ENCODE measurements at regions not wholly inside any gene's neighbourhood (a gene's known extent, or its start where the extent isn't known, plus 50 kb on each side); places are given as distances from the start of the nearest gene placed in this dataset.

GRCh38 chr21:32917362-32918135, 108.2 kb upstream of the OLIG2 start:
- DNase-seq (ENCODE audit: low read depth) = peak; percentile 22
- TF ChIP-seq, protein P1, sequence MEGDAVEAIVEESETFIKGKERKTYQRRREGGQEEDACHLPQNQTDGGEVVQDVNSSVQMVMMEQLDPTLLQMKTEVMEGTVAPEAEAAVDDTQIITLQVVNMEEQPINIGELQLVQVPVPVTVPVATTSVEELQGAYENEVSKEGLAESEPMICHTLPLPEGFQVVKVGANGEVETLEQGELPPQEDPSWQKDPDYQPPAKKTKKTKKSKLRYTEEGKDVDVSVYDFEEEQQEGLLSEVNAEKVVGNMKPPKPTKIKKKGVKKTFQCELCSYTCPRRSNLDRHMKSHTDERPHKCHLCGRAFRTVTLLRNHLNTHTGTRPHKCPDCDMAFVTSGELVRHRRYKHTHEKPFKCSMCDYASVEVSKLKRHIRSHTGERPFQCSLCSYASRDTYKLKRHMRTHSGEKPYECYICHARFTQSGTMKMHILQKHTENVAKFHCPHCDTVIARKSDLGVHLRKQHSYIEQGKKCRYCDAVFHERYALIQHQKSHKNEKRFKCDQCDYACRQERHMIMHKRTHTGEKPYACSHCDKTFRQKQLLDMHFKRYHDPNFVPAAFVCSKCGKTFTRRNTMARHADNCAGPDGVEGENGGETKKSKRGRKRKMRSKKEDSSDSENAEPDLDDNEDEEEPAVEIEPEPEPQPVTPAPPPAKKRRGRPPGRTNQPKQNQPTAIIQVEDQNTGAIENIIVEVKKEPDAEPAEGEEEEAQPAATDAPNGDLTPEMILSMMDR (conservative IDR thresholded peaks at IDR 0.05; ENCODE audit: low read length) = no peak
- H3K4me3 ChIP-seq (ENCODE audit: low read length) = no peak overlapping the region

DNA sequence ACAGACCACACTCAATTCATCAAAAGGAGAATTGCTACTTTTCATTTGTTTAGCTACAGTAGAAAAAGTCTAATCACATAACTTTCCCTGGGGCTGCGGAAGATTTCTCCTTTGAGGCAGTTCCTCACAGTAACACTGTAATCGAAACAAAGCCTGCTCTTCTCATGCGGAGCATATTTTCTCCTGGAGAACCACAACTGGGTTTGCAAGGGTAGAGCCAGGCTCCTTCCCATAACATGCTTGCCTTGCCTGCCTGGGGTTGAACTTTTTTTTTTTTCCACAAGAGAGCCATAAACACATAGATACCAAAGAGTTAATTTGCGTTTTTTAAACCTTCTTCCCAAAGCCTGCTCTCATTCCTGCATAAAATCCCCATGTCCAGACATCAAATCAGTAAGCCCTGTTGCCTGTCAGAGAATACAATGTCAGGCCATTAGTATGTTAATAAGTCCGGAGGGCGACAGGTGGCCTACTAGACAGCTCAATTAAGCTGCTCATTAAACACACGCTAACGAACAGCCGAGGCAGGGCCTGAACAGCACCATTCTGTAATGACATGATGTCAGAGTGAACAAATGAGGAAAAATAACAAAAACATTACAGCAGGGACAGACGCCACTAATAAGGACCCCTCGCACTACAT, 107.1 kb upstream of the OLIG2 start:
- DNase-seq (ENCODE audit: low read depth) = no peak
- TF ChIP-seq, protein P1 (conservative IDR thresholded peaks at IDR 0.05; ENCODE audit: low read length) = no peak
- H3K4me3 ChIP-seq (ENCODE audit: low read length) = no peak overlapping the region

GRCh38 chr21:32920474-32920873, 105.3 kb upstream of the OLIG2 start:
- no peak for DNase-seq (ENCODE audit: low read depth)
- TF ChIP-seq, protein P1 (conservative IDR thresholded peaks at IDR 0.05; ENCODE audit: low read length) = no peak
- no peak overlapping the region for H3K4me3 ChIP-seq (ENCODE audit: low read length)

GRCh38 chr21:32921632-32922230, 104.0 kb upstream of the OLIG2 start:
- H3K4me3 ChIP-seq (ENCODE audit: low read length) = no peak overlapping the region
- DNase-seq (ENCODE audit: low read depth) = no peak
- TF ChIP-seq, protein P1 (conservative IDR thresholded peaks at IDR 0.05; ENCODE audit: low read length) = peak; percentile 41

DNA sequence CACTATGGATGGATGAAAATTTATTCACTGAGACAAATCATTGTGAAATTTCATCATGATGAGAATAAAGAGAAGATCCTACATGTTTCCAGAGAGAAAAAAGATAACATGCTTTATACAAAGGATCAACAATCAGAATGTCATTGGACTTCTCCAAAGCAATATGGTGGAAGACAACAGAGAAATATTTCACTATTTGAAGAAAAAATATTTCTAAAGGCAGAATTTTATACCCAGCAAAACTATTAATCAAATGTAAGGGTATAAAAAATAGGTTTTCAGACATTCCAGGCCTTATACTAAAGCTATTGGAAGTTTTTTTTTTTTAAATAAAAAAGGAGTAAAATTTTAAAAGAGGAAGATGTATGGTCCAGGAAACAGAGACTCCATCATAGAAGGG, 100.6 kb upstream of the OLIG2 start:
- no peak overlapping the region for H3K4me3 ChIP-seq (ENCODE audit: low read length)
- TF ChIP-seq, protein P1 (conservative IDR thresholded peaks at IDR 0.05; ENCODE audit: low read length) = no peak
- no peak for DNase-seq (ENCODE audit: low read depth)

DNA sequence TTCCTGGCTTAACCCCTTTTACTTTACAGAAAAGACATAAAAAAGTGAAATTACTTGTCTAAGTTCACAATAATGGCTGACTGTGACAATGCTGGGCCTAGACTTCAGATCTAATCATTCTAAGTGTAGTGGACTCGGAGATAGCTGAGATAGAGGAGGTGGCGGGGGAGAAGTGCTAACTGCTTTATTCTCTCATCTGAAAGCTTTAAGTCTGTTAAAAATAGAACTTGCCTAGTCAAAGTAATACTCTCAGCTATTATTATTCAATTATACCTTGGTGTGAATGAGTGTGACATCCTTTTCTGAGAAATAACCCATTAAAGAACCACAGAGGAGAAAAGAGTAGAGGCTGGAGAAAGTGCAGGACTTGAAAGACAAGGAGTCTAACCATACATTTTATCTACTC, 96.1 kb upstream of the OLIG2 start:
- H3K4me3 ChIP-seq (ENCODE audit: low read length) = no peak overlapping the region
- no peak for DNase-seq (ENCODE audit: low read depth)

More for the DNA sequence above, 96.1 kb upstream of the OLIG2 start:
- TF ChIP-seq, protein P1 (conservative IDR thresholded peaks at IDR 0.05; ENCODE audit: low read length) = no peak

Data from AG10803 (cell line).